Panc1 (cell line): ENCODE measurements at regions not wholly inside any gene's neighbourhood (a gene's known extent, or its start where the extent isn't known, plus 50 kb on each side); places are given as distances from the start of the nearest gene placed in this dataset.

Source experiments
- ATAC-seq: fragments of 200-7000 bp; cut with Tn5 transposase; 2 replicates; pipeline ENCODE4 v1.9.1; 2020; ENCODE audit warnings: mild to moderate bottlenecking, moderate library complexity
- BruUV-seq: library from RNA; stranded (reverse); fragments of 400-500 nt; replicated peaks from 2 replicates; lab custom pipeline; 2021; lab: Mats Ljungman, UMichigan
- CTCF ChIA-PET: fragments of 300-600 bp; sonication (Branson Sonifier 250); formaldehyde crosslinking; loops from one replicate; lab custom pipeline; 2022; ENCODE audit warnings: antibody characterized with exemption; lab: Charles Lee
- POLR2A ChIA-PET: fragments of 300-600 bp; sonication (Branson Sonifier 250); formaldehyde crosslinking; loops from one replicate; lab custom pipeline; 2022; ENCODE audit warnings: antibody characterized with exemption; lab: Charles Lee
- DNase-seq: peaks from one replicate; pipeline ENCODE4 v3.0.0-alpha.2; 2010; ENCODE audit warnings: low read depth, low spot score
- H3K27ac ChIP-seq: 2 replicates; pipeline ENCODE4 v1.5.1; 2011; ENCODE audit warnings: mild to moderate bottlenecking, low read length, inconsistent platforms
- H3K27me3 ChIP-seq: fragments of 200-500 bp; sonication (Bioruptor generic); 2 replicates; pipeline ENCODE4 v1.6.0; 2014; ENCODE audit warnings: low read length, inconsistent platforms; ENCODE audit not compliant: control insufficient read depth, insufficient read depth
- H3K36me3 ChIP-seq: fragments of 200-500 bp; sonication (Bioruptor generic); 2 replicates; pipeline ENCODE4 v1.5.1; 2014; ENCODE audit warnings: inconsistent platforms, mild to moderate bottlenecking, low read length, moderate library complexity; ENCODE audit not compliant: control insufficient read depth, insufficient read depth
- H3K4me1 ChIP-seq: 2 replicates; pipeline ENCODE4 v1.5.1; 2011; ENCODE audit warnings: inconsistent platforms, mild to moderate bottlenecking, low read length, moderate library complexity; ENCODE audit not compliant: control insufficient read depth, insufficient read depth
- H3K4me3 ChIP-seq, 2 experiments: 2 replicates each; pipeline ENCODE4 v1.5.1; 2011 to 2012; ENCODE audit warnings: low read depth in 2 of 2, low read length in 2 of 2, mild to moderate bottlenecking in 2 of 2, inconsistent platforms in 1 of 2, moderate library complexity in 1 of 2
- H3K9me3 ChIP-seq: fragments of 200-500 bp; sonication (Bioruptor generic); 2 replicates; pipeline ENCODE4 v1.5.1; 2014; ENCODE audit warnings: low read depth, mild to moderate bottlenecking, inconsistent platforms, low read length, moderate library complexity; ENCODE audit not compliant: control insufficient read depth, insufficient read depth
- POLR2AphosphoS5 ChIP-seq: IDR thresholded peaks from 2 replicates; pipeline ENCODE4 v1.6.1; 2012; ENCODE audit warnings: mild to moderate bottlenecking, low read depth, low read length, moderate library complexity
- SIN3A ChIP-seq: IDR thresholded peaks from 2 replicates; pipeline ENCODE4 v1.6.1; 2012; ENCODE audit warnings: low read depth, mild to moderate bottlenecking, low read length, moderate library complexity, borderline replicate concordance; ENCODE audit not compliant: insufficient read depth
- TCF7L2 ChIP-seq: IDR thresholded peaks from 2 replicates; pipeline ENCODE4 v1.6.1; 2011; ENCODE audit warnings: mild to moderate bottlenecking, low read depth, low read length, inconsistent platforms
- in situ Hi-C: cut with HindIII; loops from 2 replicates; pipeline ENCODE4 v1.10.0; 2016; ENCODE audit warnings: low sequenced_read_pairs, low pct_unique_long_range_greater_than_20kb
- intact Hi-C: fragments of 100-400 bp; cut with micrococcal nuclease; formaldehyde crosslinking; loops from one replicate; pipeline ENCODE4 v1.10.0; 2022; ENCODE audit not compliant: unreplicated experiment
- TF ChIP-seq, protein P1 (sequence below), 2 experiments: IDR thresholded peaks; 2 replicates each; pipeline ENCODE4 v1.6.1; 2011 to 2012; ENCODE audit warnings: low read depth in 2 of 2, control low read depth in 1 of 2, low read length in 1 of 2, mild to moderate bottlenecking in 1 of 2, moderate library complexity in 1 of 2; ENCODE audit not compliant: insufficient read depth in 1 of 2
- TF ChIP-seq, protein P2 (sequence below): fragments of 450-650 bp; IDR thresholded peaks from 2 replicates; pipeline ENCODE4 v1.5.1; 2017; ENCODE audit warnings: mild to moderate bottlenecking

DNA sequence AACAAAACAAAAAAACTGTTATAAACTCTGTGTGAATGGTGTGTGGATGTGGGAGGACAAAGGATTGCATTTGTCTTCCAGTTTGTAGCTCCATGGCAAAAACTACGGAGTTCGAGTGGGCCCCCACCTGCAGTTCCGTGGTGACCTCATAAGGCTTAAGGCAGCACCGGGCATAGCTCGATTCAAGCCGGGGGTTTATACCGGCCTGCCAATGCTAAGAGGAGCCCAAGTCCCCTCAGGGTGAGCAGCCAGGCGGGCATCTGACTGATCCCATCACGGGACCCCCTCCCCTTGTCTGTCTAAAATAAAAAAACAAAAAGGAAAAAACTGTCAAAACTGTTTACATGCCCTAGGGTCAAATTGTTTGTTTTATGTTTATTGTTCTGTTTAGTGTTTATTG lies 463.2 kb upstream of the HTR1E start:
- POLR2A ChIA-PET, result no interaction called here
- BruUV-seq, result no TSS peak
- H3K9me3 ChIP-seq, result no peaks in the 10 kb centered on the region

DNA sequence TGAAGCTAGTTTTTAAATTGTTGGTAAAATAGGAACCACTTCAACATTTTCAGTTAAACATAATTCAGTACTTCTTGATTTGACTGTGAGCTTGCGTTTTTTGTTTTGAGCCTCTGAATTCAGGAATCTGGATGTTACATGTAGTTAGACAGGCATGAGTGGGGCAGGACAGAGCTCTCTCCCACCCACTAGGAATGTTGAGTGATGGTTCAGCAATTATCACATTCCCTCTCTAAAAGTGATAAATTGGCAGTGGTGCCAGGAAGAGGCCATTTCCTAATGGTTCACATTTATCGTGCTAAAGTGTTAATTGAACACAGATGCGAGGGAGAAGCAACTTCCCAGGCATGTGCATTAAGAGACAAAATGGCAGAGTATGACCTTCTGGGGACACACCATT lies 465.5 kb upstream of the HTR1E start:
- DNase-seq, result no peak
- Histone ChIP-seq H3K36me3 (no peaks in the 10 kb centered on the region), H3K27me3 (no peaks in the 10 kb centered on the region), H3K4me3 (no peak overlapping the region), H3K4me1 (no peaks in the 10 kb centered on the region), H3K9me3 (no peaks in the 10 kb centered on the region), H3K27ac (no peak overlapping the region)
- intact Hi-C loops (no loop called here), in situ Hi-C loops (no loop called here)
- ATAC-seq, result no peak
- no TSS peak for BruUV-seq
- TF ChIP-seq, protein P1, sequence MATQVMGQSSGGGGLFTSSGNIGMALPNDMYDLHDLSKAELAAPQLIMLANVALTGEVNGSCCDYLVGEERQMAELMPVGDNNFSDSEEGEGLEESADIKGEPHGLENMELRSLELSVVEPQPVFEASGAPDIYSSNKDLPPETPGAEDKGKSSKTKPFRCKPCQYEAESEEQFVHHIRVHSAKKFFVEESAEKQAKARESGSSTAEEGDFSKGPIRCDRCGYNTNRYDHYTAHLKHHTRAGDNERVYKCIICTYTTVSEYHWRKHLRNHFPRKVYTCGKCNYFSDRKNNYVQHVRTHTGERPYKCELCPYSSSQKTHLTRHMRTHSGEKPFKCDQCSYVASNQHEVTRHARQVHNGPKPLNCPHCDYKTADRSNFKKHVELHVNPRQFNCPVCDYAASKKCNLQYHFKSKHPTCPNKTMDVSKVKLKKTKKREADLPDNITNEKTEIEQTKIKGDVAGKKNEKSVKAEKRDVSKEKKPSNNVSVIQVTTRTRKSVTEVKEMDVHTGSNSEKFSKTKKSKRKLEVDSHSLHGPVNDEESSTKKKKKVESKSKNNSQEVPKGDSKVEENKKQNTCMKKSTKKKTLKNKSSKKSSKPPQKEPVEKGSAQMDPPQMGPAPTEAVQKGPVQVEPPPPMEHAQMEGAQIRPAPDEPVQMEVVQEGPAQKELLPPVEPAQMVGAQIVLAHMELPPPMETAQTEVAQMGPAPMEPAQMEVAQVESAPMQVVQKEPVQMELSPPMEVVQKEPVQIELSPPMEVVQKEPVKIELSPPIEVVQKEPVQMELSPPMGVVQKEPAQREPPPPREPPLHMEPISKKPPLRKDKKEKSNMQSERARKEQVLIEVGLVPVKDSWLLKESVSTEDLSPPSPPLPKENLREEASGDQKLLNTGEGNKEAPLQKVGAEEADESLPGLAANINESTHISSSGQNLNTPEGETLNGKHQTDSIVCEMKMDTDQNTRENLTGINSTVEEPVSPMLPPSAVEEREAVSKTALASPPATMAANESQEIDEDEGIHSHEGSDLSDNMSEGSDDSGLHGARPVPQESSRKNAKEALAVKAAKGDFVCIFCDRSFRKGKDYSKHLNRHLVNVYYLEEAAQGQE (IDR thresholded peaks at IDR 0.05; ENCODE audit: insufficient read depth in 1 of 2, low read depth in 2 of 2, low read length in 1 of 2), result no peak
- no peak for TF ChIP-seq SIN3A
- TF ChIP-seq, protein P2, sequence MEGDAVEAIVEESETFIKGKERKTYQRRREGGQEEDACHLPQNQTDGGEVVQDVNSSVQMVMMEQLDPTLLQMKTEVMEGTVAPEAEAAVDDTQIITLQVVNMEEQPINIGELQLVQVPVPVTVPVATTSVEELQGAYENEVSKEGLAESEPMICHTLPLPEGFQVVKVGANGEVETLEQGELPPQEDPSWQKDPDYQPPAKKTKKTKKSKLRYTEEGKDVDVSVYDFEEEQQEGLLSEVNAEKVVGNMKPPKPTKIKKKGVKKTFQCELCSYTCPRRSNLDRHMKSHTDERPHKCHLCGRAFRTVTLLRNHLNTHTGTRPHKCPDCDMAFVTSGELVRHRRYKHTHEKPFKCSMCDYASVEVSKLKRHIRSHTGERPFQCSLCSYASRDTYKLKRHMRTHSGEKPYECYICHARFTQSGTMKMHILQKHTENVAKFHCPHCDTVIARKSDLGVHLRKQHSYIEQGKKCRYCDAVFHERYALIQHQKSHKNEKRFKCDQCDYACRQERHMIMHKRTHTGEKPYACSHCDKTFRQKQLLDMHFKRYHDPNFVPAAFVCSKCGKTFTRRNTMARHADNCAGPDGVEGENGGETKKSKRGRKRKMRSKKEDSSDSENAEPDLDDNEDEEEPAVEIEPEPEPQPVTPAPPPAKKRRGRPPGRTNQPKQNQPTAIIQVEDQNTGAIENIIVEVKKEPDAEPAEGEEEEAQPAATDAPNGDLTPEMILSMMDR, result no peak
- TF ChIP-seq TCF7L2, result no peak
- TF ChIP-seq POLR2AphosphoS5, result no peak
- CTCF ChIA-PET, result no interaction called here
- POLR2A ChIA-PET, result no interaction called here

More for the DNA sequence above, 463.2 kb upstream of the HTR1E start:
- in situ Hi-C loops (no loop called here), intact Hi-C loops (no loop called here)
- Histone ChIP-seq H3K4me3 (no peak overlapping the region), H3K27ac (no peak overlapping the region), H3K36me3 (no peaks in the 10 kb centered on the region), H3K27me3 (no peaks in the 10 kb centered on the region), H3K4me1 (no peaks in the 10 kb centered on the region)
- CTCF ChIA-PET, result no interaction called here
- DNase-seq (no peak), ATAC-seq (no peak)
- TF ChIP-seq, protein P2, result no peak
- TF ChIP-seq TCF7L2 (no peak), POLR2AphosphoS5 (no peak), SIN3A (no peak)
- TF ChIP-seq, protein P1 (IDR thresholded peaks at IDR 0.05; ENCODE audit: insufficient read depth in 1 of 2, low read depth in 2 of 2, low read length in 1 of 2), result no peak
